Stimulated activated CD4-positive, alpha-beta T cell treated with anti-CD3 and anti-CD28 coated beads, Interleukin-12 subunit alpha, Interleukin-12 subunit beta, amount 100 ng/mL, for 4 hours (primary cell): ENCODE measurements at regions not wholly inside any gene's neighbourhood (a gene's known extent, or its start where the extent isn't known, plus 50 kb on each side); places are given as distances from the start of the nearest gene placed in this dataset.

Experiments used
- DNase-seq: peaks from one replicate; pipeline ENCODE4 v3.0.0-alpha.2; 2020

DNA sequence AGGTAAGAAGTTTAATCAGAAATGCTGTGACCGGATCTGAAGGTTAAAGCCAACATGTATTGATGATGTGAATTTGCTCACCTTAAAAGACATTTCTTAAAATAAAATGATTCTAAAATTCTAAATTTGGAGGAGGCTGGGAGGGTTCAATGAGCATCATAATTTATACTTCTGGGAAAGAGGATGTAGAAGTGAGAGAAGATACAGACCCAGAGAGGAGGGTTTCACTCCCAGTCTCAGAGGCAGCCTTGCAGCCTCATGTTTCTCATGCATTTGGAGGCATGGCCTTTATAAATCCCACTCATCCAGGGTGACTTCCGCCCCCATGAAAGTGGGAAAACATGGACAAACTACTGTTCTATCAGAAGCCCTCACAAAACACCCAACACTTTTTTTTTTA lies 305.6 kb upstream of the PITRM1 start:
- no peak for DNase-seq

GRCh38 chr10:3477683-3478082 lies 305.1 kb upstream of the PITRM1 start:
- no peak for DNase-seq

DNA sequence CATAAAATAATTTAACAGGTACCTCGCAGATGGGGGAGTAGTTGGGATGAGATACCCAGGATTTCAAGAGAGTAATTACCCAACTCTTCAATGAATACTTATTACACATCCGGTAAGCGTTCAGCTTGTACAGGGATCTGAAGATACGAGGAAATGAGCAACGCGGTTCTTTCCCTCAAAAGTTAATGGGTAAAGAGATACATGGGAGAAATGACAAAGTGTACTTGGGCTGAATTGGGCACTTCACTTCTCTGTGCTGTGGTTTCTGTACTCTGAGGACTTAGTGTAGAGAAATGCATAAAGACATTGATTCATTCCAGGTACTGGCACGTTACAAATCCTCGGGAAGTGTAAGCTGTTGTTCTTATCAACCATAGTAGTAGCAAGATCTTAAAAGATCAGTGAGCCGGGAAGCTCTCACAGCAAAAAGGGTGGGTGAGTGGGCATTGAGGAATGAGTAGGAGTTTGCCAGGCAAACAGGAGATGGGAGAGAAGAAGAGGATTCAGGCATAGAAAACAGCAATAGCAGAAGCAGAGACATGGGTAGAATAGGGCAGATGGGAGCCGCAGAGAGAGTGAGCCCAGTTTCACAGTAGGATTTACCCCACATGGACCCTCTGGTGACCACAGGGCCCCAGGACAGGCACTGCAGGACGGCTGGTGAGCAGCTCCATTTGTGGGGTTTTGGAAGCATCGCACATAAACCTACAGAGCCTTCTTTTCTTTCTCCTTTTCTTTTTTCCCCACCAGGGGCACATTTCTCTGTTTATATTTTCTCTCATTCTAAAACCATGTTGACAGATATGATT lies 304.3 kb upstream of the PITRM1 start:
- no peak for DNase-seq

- DNase-seq, result no peak
Measured at GRCh38 chr10:3476186-3476585, 303.6 kb upstream of the PITRM1 start.

DNA sequence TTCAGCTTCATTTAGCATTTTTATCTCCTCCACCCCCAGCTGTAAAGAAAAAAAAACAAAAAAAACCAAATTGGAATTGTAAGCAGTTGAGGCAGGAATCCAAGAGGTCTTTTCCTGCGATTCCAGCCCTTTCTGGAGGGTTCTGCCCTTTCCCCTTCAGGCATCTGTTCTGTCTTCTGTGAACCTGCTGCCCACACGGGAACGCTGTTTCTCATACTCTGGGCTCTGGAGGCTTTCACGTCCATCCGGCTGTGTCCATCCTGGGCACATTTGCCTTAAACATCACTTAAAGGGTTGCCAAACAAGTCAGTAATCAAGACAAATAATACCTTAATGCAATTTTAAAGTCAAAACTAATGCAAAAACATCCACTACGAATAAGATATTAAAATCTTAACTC lies 302.8 kb upstream of the PITRM1 start:
- DNase-seq, result no peak

- no peak for DNase-seq
Measured at GRCh38 chr10:3474266-3474665, 301.7 kb upstream of the PITRM1 start.

- no peak for DNase-seq
Measured at GRCh38 chr10:3473271-3473670, 300.7 kb upstream of the PITRM1 start.

- DNase-seq, result no peak
Measured at GRCh38 chr10:3472287-3473051, 299.9 kb upstream of the PITRM1 start.

GRCh38 chr10:3471927-3472286 lies 299.3 kb upstream of the PITRM1 start:
- no peak for DNase-seq

DNA sequence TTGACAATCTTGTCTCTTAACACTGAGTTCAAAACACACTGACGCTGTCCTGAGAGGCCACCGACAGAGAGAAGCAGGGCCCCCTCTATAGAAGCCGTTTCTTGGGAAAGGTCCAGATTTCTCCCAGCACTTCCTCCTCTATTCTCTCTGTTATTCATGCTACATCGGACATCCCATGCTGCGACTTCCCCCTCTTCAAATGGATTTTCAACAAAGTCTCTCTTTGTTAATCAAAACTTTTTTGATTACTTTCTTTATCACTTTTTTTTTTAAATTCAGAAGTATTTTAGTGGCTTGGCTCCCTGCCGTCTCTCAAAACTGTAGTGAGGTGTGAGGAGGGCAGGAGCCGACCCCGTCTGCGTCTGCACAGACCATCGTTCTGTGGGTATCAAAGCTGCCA lies 298.9 kb upstream of the PITRM1 start:
- DNase-seq, result no peak

GRCh38 chr10:3470191-3470590 lies 297.6 kb upstream of the PITRM1 start:
- DNase-seq, result no peak

- no peak for DNase-seq
Measured at GRCh38 chr10:3469639-3470020, 297.0 kb upstream of the PITRM1 start.

DNA sequence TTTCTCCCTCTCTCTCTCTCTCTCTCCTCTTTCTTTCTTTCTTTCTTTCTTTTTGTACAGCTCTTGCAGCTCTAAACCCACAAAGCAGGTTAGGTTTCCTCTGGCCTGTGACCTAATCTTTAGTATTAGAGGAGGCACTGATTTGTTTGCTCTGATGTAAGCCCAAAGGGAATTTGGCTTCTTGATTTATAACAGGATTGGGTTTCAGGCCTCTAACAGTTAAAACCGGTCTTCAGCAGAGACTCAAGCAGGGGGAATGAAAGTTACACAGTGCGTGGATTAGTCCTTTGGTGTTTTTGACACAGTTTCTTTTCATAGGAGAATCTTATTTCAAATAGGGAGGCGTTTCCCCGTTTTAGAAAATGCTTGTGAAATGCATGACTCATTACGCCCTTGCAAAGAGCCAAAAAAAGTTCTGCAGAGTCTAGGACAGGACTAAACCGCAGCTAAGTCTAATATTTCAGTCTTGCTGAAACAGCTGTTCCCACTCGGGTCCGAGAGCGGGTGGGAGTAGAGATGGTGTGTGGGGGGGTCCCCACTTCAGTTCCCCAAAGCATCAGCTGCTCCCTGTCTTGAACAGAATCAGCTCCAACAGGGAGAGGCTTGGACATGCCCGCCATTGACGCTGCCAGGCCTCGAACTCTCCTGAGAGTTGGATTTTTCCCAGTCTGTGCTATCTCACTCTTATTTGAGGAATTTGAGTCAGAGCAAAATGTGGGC lies 296.5 kb upstream of the PITRM1 start:
- no peak for DNase-seq

DNA sequence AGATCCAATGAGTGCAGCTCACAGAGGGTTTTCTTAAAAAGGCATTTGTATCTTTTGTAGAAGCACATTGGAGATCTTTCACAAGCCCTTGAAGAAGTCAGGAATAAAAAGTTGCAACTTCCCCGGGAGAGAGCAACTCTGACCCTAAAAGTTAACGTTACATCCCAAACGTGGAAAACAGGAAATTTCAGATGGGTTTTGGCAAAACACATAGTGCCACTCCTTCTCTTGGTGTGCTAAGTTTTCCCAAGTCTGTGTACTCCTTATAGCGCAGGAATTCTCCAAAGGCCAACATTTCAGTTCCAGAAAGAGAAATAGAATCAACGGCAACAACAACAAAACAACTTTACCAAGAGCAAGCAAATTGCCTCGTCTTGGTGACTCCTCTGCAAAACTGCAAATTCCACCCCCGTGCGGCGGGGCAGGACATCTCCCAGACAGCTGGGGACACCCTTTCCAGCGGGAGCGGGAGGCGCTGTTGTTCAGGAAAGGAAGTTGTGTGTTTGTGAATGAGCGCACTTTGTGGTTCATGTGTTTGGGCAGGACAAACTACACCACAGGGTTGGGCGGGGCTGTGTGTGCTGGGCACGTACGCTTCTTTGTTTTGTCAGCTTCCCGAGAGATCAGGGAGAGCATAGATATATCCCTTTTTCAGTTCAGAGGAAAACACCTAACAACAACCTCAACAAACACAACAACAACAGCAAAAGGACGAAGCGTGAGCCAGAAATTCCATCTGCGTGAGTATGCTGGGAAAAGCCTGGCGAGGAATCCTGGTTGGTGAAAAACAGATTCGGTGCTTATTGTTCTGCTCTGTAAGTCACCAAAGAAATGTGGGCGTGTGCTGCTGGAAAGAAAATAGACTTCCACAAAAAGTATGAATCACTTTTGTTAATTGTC lies 294.7 kb upstream of the PITRM1 start:
- no peak for DNase-seq

- DNase-seq, result no peak
Measured at GRCh38 chr10:3465406-3465891, 292.9 kb upstream of the PITRM1 start.

- DNase-seq, result no peak
Measured at GRCh38 chr10:3464760-3465405, 292.3 kb upstream of the PITRM1 start.

DNA sequence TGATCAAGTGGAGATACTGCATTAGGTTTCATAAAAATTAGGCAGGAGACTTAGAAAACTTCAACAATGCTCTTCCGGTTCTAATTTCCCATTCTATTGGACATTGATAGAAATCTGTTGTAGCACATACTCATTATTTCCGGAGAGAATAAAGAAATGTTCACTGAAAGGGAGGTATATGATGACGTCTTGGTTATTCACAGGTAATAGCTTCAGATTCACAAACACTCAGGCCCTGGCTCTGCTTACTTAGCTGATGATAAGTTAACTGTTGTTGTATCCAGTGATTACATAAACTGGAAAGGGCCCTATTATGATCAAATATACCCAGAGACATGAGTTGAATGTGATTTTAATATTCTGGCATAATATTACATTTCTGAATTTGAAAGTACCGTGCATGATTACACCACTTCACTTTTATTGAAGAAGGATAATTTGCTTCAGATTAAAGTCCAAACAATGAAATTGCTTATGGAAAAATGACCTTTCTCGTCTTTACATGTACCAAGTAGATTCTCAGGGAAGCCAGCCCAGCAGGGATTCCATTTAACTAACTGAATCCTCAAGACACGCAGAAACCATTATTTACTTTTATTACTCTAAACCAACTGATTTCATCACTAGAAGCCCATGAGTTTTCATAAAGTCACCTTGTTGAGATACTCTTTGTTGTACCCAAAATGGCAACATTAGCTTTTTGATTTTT lies 288.0 kb upstream of the PITRM1 start:
- DNase-seq, result no peak

GRCh38 chr10:3455385-3456334 lies 283.1 kb upstream of the PITRM1 start:
- DNase-seq, result no peak

GRCh38 chr10:3452683-3453361 lies 280.2 kb upstream of the PITRM1 start:
- no peak for DNase-seq
